ENCODE measurements at regions not wholly inside any gene's neighbourhood (a gene's known extent, or its start where the extent isn't known, plus 50 kb on each side); places are given as distances from the start of the nearest gene placed in this dataset.

DNA sequence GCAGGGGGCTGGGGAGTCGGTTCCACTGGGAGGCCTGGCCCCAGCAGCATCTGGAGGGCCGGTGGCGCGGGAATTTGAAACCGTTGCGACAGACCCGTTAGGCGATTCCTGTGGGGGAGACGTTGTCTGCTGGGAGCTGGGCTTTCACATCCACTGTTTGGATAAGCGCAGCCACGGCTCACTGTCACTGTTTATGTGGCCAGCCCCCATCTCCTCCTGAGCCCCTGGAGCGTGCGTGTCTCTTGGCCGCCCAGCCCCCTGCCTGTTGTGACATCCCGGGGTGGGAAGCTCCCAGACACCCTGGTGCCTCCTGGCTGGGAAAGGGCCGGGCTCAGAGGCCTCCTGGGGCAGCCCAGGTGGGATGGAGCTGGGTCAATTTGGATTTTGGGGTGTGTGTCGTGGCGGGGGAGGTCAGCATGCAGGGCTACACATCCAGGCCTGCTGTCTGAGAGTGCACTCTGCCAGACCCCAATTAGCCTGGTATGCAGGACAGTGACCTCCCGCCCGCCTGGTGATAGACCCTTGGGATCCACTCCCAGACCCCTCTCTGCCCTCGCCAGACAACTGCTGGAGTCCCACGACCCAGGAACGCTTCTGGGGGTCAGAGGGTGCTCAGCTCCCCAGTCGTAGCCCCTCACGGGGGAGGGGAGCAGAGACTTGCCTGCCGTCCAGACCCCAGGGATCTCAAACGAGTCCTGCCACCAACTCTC, 62.0 kb upstream of the RNU6ATAC start:
- TF ChIP-seq, protein P1, sequence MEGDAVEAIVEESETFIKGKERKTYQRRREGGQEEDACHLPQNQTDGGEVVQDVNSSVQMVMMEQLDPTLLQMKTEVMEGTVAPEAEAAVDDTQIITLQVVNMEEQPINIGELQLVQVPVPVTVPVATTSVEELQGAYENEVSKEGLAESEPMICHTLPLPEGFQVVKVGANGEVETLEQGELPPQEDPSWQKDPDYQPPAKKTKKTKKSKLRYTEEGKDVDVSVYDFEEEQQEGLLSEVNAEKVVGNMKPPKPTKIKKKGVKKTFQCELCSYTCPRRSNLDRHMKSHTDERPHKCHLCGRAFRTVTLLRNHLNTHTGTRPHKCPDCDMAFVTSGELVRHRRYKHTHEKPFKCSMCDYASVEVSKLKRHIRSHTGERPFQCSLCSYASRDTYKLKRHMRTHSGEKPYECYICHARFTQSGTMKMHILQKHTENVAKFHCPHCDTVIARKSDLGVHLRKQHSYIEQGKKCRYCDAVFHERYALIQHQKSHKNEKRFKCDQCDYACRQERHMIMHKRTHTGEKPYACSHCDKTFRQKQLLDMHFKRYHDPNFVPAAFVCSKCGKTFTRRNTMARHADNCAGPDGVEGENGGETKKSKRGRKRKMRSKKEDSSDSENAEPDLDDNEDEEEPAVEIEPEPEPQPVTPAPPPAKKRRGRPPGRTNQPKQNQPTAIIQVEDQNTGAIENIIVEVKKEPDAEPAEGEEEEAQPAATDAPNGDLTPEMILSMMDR (IDR thresholded peaks at IDR 0.05) = no peak
- TF ChIP-seq POLR2AphosphoS5 (IDR thresholded peaks at IDR 0.05) = peak in 1 of 2 donors; percentile 18
